KMS-11 (cell line): ENCODE measurements at regions not wholly inside any gene's neighbourhood (a gene's known extent, or its start where the extent isn't known, plus 50 kb on each side); places are given as distances from the start of the nearest gene placed in this dataset.
A peak's percentile ranks its signal among the peaks of the same experiment; 100 is the strongest.

Experiments used
- H2AFZ ChIP-seq: fragments of 200-600 bp; sonication (generic); 2 replicates; pipeline ENCODE4 v1.6.1; 2016; ENCODE audit warnings: antibody characterized with exemption, mixed run types, low read depth
- H3K27ac ChIP-seq: fragments of 200-600 bp; sonication (generic); 2 replicates; pipeline ENCODE4 v1.6.1; 2016; ENCODE audit warnings: mild to moderate bottlenecking, mixed run types
- H3K27me3 ChIP-seq: fragments of 200-600 bp; sonication (generic); 2 replicates; pipeline ENCODE4 v1.6.1; 2017; ENCODE audit warnings: mild to moderate bottlenecking, low read depth, mixed run types, moderate library complexity; ENCODE audit not compliant: insufficient read depth
- H3K36me3 ChIP-seq: fragments of 200-600 bp; sonication (generic); 2 replicates; pipeline ENCODE4 v1.6.1; 2017; ENCODE audit warnings: mild to moderate bottlenecking, mixed run types; ENCODE audit not compliant: insufficient read depth
- H3K4me1 ChIP-seq: fragments of 200-600 bp; sonication (generic); 2 replicates; pipeline ENCODE4 v1.6.1; 2016; ENCODE audit warnings: mild to moderate bottlenecking, low read depth, mixed run types; ENCODE audit not compliant: poor library complexity, severe bottlenecking
- H3K4me2 ChIP-seq: fragments of 200-600 bp; sonication (generic); 2 replicates; pipeline ENCODE4 v1.7.0; 2016; ENCODE audit warnings: mild to moderate bottlenecking, mixed run types
- H3K4me3 ChIP-seq: fragments of 200-600 bp; sonication (generic); IDR thresholded peaks from 2 replicates; pipeline ENCODE4 v1.6.1; 2017; ENCODE audit warnings: low read depth, low read length, mixed read lengths; ENCODE audit not compliant: insufficient read depth
- H3K79me2 ChIP-seq: fragments of 200-600 bp; sonication (generic); 2 replicates; pipeline ENCODE4 v1.6.1; 2016; ENCODE audit warnings: low read depth, mixed run types; ENCODE audit not compliant: insufficient read depth
- H3K9ac ChIP-seq: fragments of 200-600 bp; sonication (generic); 2 replicates; pipeline ENCODE4 v1.6.1; 2016; ENCODE audit warnings: mild to moderate bottlenecking, mixed run types
- H4K20me1 ChIP-seq: fragments of 200-600 bp; sonication (generic); 2 replicates; pipeline ENCODE4 v1.6.1; 2016; ENCODE audit warnings: mild to moderate bottlenecking, mixed run types; ENCODE audit not compliant: insufficient read depth
- TF ChIP-seq, protein P1 (sequence below): fragments of 200-600 bp; sonication (generic); conservative IDR thresholded peaks from 2 replicates; pipeline ENCODE4 v1.6.1; 2017; ENCODE audit warnings: low read depth, mild to moderate bottlenecking, antibody characterized with exemption, low read length, moderate library complexity, mixed read lengths

DNA sequence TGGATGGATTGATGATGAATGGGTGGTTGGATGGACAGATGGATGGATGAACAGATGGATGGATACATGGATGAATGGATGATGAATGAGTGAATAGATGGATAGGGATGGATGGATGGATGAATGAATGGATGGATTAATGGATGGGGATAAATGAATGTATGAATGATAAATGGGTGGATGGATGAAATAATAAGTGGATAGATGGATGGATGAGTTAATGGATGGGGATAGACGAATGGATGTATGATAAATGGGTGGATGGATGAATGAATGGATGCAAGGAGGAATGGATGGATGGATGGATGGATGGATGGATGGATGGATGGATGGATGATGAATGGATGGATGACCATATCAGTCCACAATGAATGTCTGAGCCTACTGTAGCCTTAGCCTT, 381.9 kb downstream of the SETD4 start:
- no peak overlapping the region for H2AFZ ChIP-seq
- peaks cover 26% of the 10 kb centered on the region; the same call in 1 of the 2 replicates for H3K27me3 ChIP-seq
- no peak overlapping the region for H3K27ac ChIP-seq
- no peak overlapping the region for H3K4me2 ChIP-seq
- no peaks in the 10 kb centered on the region for H4K20me1 ChIP-seq
- peaks cover 34% of the 10 kb centered on the region for H3K4me1 ChIP-seq
- no peak overlapping the region for H3K9ac ChIP-seq
- H3K79me2 ChIP-seq = no peaks in the 10 kb centered on the region
- no peak overlapping the region for H3K4me3 ChIP-seq
- TF ChIP-seq, protein P1, sequence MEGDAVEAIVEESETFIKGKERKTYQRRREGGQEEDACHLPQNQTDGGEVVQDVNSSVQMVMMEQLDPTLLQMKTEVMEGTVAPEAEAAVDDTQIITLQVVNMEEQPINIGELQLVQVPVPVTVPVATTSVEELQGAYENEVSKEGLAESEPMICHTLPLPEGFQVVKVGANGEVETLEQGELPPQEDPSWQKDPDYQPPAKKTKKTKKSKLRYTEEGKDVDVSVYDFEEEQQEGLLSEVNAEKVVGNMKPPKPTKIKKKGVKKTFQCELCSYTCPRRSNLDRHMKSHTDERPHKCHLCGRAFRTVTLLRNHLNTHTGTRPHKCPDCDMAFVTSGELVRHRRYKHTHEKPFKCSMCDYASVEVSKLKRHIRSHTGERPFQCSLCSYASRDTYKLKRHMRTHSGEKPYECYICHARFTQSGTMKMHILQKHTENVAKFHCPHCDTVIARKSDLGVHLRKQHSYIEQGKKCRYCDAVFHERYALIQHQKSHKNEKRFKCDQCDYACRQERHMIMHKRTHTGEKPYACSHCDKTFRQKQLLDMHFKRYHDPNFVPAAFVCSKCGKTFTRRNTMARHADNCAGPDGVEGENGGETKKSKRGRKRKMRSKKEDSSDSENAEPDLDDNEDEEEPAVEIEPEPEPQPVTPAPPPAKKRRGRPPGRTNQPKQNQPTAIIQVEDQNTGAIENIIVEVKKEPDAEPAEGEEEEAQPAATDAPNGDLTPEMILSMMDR = no peak
- H3K36me3 ChIP-seq = no peaks in the 10 kb centered on the region

DNA sequence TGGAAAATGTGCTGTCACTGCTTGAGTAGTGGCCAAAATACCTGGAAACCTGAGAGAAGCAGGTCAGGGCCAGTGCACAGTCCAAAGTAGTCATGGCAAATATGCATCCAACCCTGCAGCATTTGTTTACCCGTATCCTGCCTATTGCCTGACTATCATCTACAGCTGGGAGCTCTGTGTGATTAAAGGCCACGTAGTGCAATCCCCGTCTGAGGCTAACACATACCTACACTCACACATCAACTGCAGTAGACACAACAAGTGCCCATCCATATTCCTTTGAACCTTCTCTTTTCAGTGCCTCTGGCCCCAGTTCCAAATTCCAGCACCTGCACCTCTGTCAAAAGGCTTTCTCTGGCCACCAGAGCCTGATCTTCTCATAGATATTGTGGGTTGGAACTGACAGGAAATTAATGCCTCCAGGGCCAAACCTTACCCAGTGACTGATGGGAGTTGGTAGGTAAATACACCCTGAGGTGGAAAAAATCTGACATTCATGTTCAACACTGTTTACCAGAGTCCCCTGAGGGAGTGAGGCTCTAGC, 383.0 kb downstream of the SETD4 start:
- Histone ChIP-seq H2AFZ (no peak overlapping the region), H3K4me2 (no peak overlapping the region), H3K79me2 (no peaks in the 10 kb centered on the region), H3K9ac (no peak overlapping the region), H3K27me3 (peaks cover 26% of the 10 kb centered on the region; the same call in 1 of the 2 replicates), H3K4me1 (peaks cover 24% of the 10 kb centered on the region), H3K36me3 (no peaks in the 10 kb centered on the region), H4K20me1 (no peaks in the 10 kb centered on the region), H3K27ac (no peak overlapping the region), H3K4me3 (no peak overlapping the region)
- TF ChIP-seq, protein P1 = no peak

DNA sequence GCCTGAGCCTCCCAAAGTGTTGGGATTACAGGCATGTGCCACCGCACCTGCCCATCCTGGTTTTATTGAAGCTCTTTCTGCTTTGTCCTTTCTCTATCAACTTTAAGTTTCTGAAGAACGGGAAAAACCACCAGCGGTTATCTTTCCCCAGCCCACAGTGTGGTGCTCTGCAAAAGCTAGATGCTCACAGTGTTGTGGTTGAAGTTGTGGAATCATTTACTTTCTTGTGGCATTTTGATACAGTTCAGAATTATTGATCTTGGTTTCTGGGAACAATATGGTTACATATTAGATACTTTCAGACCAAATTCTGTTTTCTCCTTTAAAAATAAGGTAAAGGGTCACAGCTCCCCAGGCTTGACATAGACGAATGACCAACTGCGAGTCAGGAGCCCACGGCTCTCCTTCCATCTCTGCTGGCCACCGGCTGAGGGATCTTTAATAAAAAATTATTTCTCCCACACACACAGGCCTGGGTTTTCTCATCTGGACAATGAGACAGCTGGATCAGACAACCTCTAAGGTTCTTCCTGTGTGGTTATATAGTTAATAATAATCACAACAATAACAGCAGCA, 385.3 kb downstream of the SETD4 start:
- Histone ChIP-seq H3K27ac (no peak overlapping the region), H2AFZ (no peak overlapping the region), H3K36me3 (no peaks in the 10 kb centered on the region), H3K4me1 (peaks cover 17% of the 10 kb centered on the region), H3K9ac (no peak overlapping the region), H3K4me3 (no peak overlapping the region), H4K20me1 (no peaks in the 10 kb centered on the region), H3K4me2 (peak overlapping the region; percentile 32; the same call in 1 of the 2 replicates), H3K27me3 (peaks cover 26% of the 10 kb centered on the region; the same call in 1 of the 2 replicates), H3K79me2 (no peaks in the 10 kb centered on the region)
- TF ChIP-seq, protein P1 = no peak

DNA sequence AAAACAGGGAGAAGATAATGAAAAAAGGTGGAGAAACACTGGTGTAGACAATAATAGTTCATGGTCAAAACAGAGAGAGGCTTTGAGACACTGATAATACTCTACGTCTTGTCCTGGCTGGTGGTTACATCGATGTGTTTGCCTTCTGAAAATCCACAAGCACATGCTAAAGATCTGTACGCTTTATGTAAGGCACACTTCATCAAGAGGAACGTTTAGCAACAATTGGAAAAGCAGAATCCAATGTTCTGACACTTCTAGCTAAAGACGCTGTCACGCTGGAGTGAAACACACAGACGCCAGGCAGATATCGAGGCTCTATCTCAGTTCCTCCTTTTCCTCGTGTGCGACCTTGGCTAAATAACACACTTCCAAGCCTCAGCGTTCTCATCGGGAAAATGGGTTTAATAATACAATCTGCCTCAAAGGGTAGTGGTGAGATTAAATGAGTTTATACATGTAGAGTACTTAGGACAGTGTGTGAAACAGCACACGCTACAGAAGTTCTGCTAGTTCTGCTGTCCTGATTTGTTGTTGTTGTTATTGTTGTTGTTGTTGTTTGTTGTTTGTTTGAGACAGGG, 386.1 kb downstream of the SETD4 start:
- no peaks in the 10 kb centered on the region for H3K36me3 ChIP-seq
- H4K20me1 ChIP-seq = no peaks in the 10 kb centered on the region
- TF ChIP-seq, protein P1 = no peak
- H3K4me3 ChIP-seq = no peak overlapping the region
- H3K27ac ChIP-seq = no peak overlapping the region
- H3K9ac ChIP-seq = no peak overlapping the region
- peaks cover 26% of the 10 kb centered on the region; the same call in 1 of the 2 replicates for H3K27me3 ChIP-seq
- no peak overlapping the region for H3K4me2 ChIP-seq
- H2AFZ ChIP-seq = no peak overlapping the region
- no peaks in the 10 kb centered on the region for H3K79me2 ChIP-seq
- H3K4me1 ChIP-seq = peaks cover 17% of the 10 kb centered on the region
